ENCODE measurements at regions not wholly inside any gene's neighbourhood (a gene's known extent, or its start where the extent isn't known, plus 50 kb on each side); places are given as distances from the start of the nearest gene placed in this dataset.

- POLR2A ChIA-PET = no interaction called here
- TF ChIP-seq CTCF (IDR thresholded peaks at IDR 0.05) = no peak
- CTCF ChIA-PET = no interaction called here
- Mint-ChIP-seq H3K27ac (no peak overlapping the region), H3K9me3 (peaks cover 3% of the 10 kb centered on the region), H3K36me3 (ENCODE audit: low read depth) (no peaks in the 10 kb centered on the region), H3K4me1 (ENCODE audit: low read depth) (no peaks in the 10 kb centered on the region), H3K27me3 (peaks cover 36% of the 10 kb centered on the region), H3K4me3 (no peak overlapping the region)
- ATAC-seq (no peak), DNase-seq (no peak)
- intact Hi-C loops (cut with micrococcal nuclease) = no loop called here
Observed at GRCh38 chr9:88642336-88642735, 107.4 kb downstream of the NXNL2 start.

- ATAC-seq (no peak), DNase-seq (no peak)
- ChIA-PET CTCF (no interaction called here), POLR2A (no interaction called here)
- Mint-ChIP-seq H3K4me1 (ENCODE audit: low read depth) (no peaks in the 10 kb centered on the region), H3K27ac (no peak overlapping the region), H3K9me3 (no peaks in the 10 kb centered on the region), H3K4me3 (no peak overlapping the region), H3K36me3 (ENCODE audit: low read depth) (no peaks in the 10 kb centered on the region), H3K27me3 (peaks cover 30% of the 10 kb centered on the region)
- intact Hi-C loops (cut with micrococcal nuclease) = no loop called here
- no peak for TF ChIP-seq CTCF (IDR thresholded peaks at IDR 0.05)
Observed at GRCh38 chr9:88643931-88644330, 109.0 kb downstream of the NXNL2 start.

GRCh38 chr9:88645172-88645878 lies 110.3 kb downstream of the NXNL2 start:
- no peak for TF ChIP-seq CTCF (IDR thresholded peaks at IDR 0.05)
- H3K4me1 Mint-ChIP-seq (ENCODE audit: low read depth) = no peaks in the 10 kb centered on the region
- no peak for ATAC-seq
- ChIA-PET POLR2A (interaction anchor here (0.6 kb wide), 1 partner anchor 171 kb away, joined by 3 read pairs; no protein-coding TSS in a partner anchor), CTCF (no interaction called here)
- H3K27ac Mint-ChIP-seq = no peak overlapping the region
- no peak for DNase-seq
- no peaks in the 10 kb centered on the region for H3K9me3 Mint-ChIP-seq
- H3K27me3 Mint-ChIP-seq = peaks cover 33% of the 10 kb centered on the region
- H3K36me3 Mint-ChIP-seq (ENCODE audit: low read depth) = no peaks in the 10 kb centered on the region
- no peak overlapping the region for H3K4me3 Mint-ChIP-seq
- intact Hi-C loops (cut with micrococcal nuclease) = no loop called here

DNA sequence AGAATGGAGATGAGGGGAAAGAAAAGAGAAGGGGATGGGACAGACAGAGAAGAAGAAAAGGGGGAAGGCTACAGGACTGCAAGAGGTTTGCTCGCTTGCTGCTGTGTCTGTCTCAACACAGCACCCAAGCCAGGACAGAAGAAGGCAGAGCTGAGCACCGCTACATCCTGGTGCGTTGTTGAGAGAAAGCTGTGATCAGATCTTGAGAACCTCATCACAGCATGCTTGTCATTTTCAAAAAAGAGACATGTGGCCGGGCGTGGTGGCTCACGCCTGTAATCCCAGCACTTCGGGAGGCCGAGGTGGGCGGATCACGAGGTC lies 110.9 kb downstream of the NXNL2 start:
- intact Hi-C loops (cut with micrococcal nuclease) = no loop called here
- DNase-seq (no peak), ATAC-seq (no peak)
- no peak overlapping the region for H3K27ac Mint-ChIP-seq
- ChIA-PET CTCF (no interaction called here), POLR2A (interaction anchor here (0.6 kb wide), 1 partner anchor 172 kb away, joined by 3 read pairs; no protein-coding TSS in a partner anchor)
- H3K27me3 Mint-ChIP-seq = peaks cover 33% of the 10 kb centered on the region
- no peak for TF ChIP-seq CTCF (IDR thresholded peaks at IDR 0.05)
- no peak overlapping the region for H3K4me3 Mint-ChIP-seq
- H3K36me3 Mint-ChIP-seq (ENCODE audit: low read depth) = no peaks in the 10 kb centered on the region
- no peaks in the 10 kb centered on the region for H3K9me3 Mint-ChIP-seq
- no peaks in the 10 kb centered on the region for H3K4me1 Mint-ChIP-seq (ENCODE audit: low read depth)

GRCh38 chr9:88646539-88647300 lies 111.7 kb downstream of the NXNL2 start:
- Mint-ChIP-seq H3K4me1 (ENCODE audit: low read depth) (no peaks in the 10 kb centered on the region), H3K4me3 (no peak overlapping the region), H3K36me3 (ENCODE audit: low read depth) (no peaks in the 10 kb centered on the region), H3K27me3 (peaks cover 27% of the 10 kb centered on the region), H3K9me3 (no peaks in the 10 kb centered on the region), H3K27ac (no peak overlapping the region)
- POLR2A ChIA-PET = no interaction called here
- CTCF ChIA-PET = interaction anchor here (1.5 kb wide), 2 partner anchors 14 to 55 kb away, joined by 3 read pairs; no protein-coding TSS in a partner anchor
- no peak for DNase-seq
- ATAC-seq = no peak
- no peak for TF ChIP-seq CTCF (IDR thresholded peaks at IDR 0.05)
- intact Hi-C loops (cut with micrococcal nuclease) = no loop called here

All from activated CD8-positive, alpha-beta T cell treated with anti-CD3 and anti-CD28 coated beads for 36 hours (primary cell).